ENCODE measurements at regions not wholly inside any gene's neighbourhood (a gene's known extent, or its start where the extent isn't known, plus 50 kb on each side); places are given as distances from the start of the nearest gene placed in this dataset.

GRCh38 chr5:87121304-87122150, 146.2 kb upstream of the RASA1 start:
- H3K27ac ChIP-seq, result no peak overlapping the region

GRCh38 chr5:87122151-87122977, 145.3 kb upstream of the RASA1 start:
- no peaks in the 10 kb centered on the region for H3K9me3 ChIP-seq
- TF ChIP-seq CTCF (IDR thresholded peaks at IDR 0.05) (no peak), POLR2A (IDR thresholded peaks at IDR 0.05) (no peak)
- H3K4me3 ChIP-seq (replicated peaks in 1 of 3), result no peak overlapping the region
- 83 to 86% methylated on average over 4 of the region's 4 CpGs for WGBS, 2 donors
- no peak for DNase-seq
- no peak overlapping the region for H3K27ac ChIP-seq
- H3K36me3 ChIP-seq, result no peaks in the 10 kb centered on the region
- H3K4me1 ChIP-seq, result peaks cover 0 to 9% of the 10 kb centered on the region in 2 donors
- no peaks in the 10 kb centered on the region for H3K27me3 ChIP-seq
- intact Hi-C loops (cut with DNase I), result no loop called here

More at GRCh38 chr5:87121304-87122150, 146.2 kb upstream of the RASA1 start:
- H3K9me3 ChIP-seq, result no peaks in the 10 kb centered on the region
- H3K4me3 ChIP-seq (replicated peaks in 1 of 3), result no peak overlapping the region
- no peak for DNase-seq
- no peaks in the 10 kb centered on the region for H3K36me3 ChIP-seq
- intact Hi-C loops (cut with DNase I), result no loop called here
- TF ChIP-seq POLR2A (IDR thresholded peaks at IDR 0.05) (no peak), CTCF (IDR thresholded peaks at IDR 0.05) (no peak)
- H3K4me1 ChIP-seq, result peaks cover 0 to 9% of the 10 kb centered on the region in 2 donors
- H3K27me3 ChIP-seq, result no peaks in the 10 kb centered on the region
- WGBS, 2 donors, result 76 to 82% methylated on average over 5 of the region's 5 CpGs

DNA sequence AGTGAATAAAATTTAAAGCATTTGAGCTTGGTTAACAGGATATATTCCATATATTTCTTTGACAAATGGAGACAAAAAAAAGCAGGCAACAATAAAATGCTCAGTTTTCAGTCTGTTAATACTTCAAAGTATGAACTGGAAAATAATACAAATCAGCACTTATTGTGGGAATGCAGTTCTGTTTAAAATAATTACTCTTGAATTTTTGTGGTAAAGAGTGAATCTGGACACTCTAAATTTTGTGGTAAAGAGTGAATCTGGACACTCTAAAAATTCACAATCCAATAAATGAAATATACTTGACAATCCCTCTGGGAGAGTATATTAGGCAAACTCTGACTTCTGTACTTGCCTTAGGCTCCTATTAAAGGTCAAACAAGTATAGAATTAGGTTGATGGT, 141.9 kb upstream of the RASA1 start:
- no peaks in the 10 kb centered on the region for H3K36me3 ChIP-seq
- intact Hi-C loops (cut with DNase I), result no loop called here
- no peak for DNase-seq
- no peaks in the 10 kb centered on the region for H3K27me3 ChIP-seq
- TF ChIP-seq POLR2A (IDR thresholded peaks at IDR 0.05) (no peak), CTCF (IDR thresholded peaks at IDR 0.05) (no peak)
- no peak overlapping the region for H3K4me3 ChIP-seq (replicated peaks in 1 of 3)
- no peak overlapping the region for H3K27ac ChIP-seq
- H3K9me3 ChIP-seq, result no peaks in the 10 kb centered on the region
- H3K4me1 ChIP-seq, result peaks cover 11 to 12% of the 10 kb centered on the region in 2 donors

DNA sequence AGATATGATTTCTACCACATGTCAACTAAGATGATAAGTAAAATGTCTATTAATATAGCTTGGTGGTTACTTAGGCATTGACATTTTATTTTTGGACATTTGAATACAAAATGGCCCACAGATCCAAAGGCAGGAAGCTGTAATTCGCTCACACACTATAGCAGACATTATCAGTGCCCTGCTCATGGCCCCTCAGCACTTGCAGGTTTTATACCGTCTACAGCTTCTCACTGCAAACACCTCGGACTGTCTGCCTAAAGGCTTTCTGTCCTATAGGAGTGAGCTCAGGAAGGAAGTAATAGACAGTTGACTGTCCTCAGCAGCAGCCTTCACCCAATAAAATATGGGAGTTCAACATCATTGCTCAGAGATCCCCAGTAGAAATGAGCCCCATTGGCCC, 140.8 kb upstream of the RASA1 start:
- no peaks in the 10 kb centered on the region for H3K9me3 ChIP-seq
- 67 to 74% methylated on average over 3 of the region's 3 CpGs for WGBS, 2 donors
- intact Hi-C loops (cut with DNase I), result no loop called here

More for the DNA sequence above, 140.8 kb upstream of the RASA1 start:
- H3K4me1 ChIP-seq, result peaks cover 9 to 12% of the 10 kb centered on the region in 2 donors
- DNase-seq, result no peak
- H3K36me3 ChIP-seq, result no peaks in the 10 kb centered on the region
- H3K27me3 ChIP-seq, result no peaks in the 10 kb centered on the region
- no peak overlapping the region for H3K27ac ChIP-seq
- no peak overlapping the region for H3K4me3 ChIP-seq (replicated peaks in 1 of 3)
- TF ChIP-seq CTCF (IDR thresholded peaks at IDR 0.05) (no peak), POLR2A (IDR thresholded peaks at IDR 0.05) (no peak)

Measured in thyroid gland (tissue), 4 donors.